ENCODE measurements at regions not wholly inside any gene's neighbourhood (a gene's known extent, or its start where the extent isn't known, plus 50 kb on each side); places are given as distances from the start of the nearest gene placed in this dataset.

DNA sequence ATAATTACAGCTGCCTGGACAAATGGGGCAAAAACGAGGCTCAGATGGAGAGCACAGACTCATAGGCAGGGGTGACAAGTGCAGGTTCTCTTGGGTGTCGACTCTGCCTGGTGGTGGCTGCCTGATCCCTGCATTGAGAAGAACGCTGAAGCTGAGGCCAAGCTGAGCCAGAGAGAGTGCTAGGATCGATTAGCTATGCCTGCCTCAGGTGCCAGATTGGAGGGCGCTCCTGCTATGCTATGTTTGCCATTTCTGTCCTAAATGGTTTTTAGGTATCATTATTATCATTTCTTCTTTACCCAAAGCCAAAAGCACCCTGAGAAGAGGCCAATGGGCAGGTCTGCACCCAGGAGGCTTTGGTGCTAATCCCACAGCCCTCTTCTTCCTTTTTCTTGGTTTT is 53.9 kb upstream of the SLC6A11 start:
- H3K27me3 Mint-ChIP-seq: peaks cover 22% of the 10 kb centered on the region
- no peaks in the 10 kb centered on the region for H3K36me3 Mint-ChIP-seq (ENCODE audit: low read depth)
- intact Hi-C loops (cut with micrococcal nuclease): no loop called here
- no peak overlapping the region for H3K4me3 Mint-ChIP-seq
- H3K27ac Mint-ChIP-seq: no peak overlapping the region
- H3K4me1 Mint-ChIP-seq (ENCODE audit: low read depth): no peaks in the 10 kb centered on the region
- no peaks in the 10 kb centered on the region for H3K9me3 Mint-ChIP-seq

GRCh38 chr3:10762611-10763247 is 53.3 kb upstream of the SLC6A11 start:
- Mint-ChIP-seq H3K4me1 (ENCODE audit: low read depth) (no peaks in the 10 kb centered on the region), H3K36me3 (ENCODE audit: low read depth) (no peaks in the 10 kb centered on the region), H3K27me3 (peaks cover 24% of the 10 kb centered on the region), H3K9me3 (no peaks in the 10 kb centered on the region), H3K27ac (no peak overlapping the region), H3K4me3 (no peak overlapping the region)
- intact Hi-C loops (cut with micrococcal nuclease): no loop called here

GRCh38 chr3:10763248-10763620 is 52.8 kb upstream of the SLC6A11 start:
- H3K36me3 Mint-ChIP-seq (ENCODE audit: low read depth): no peaks in the 10 kb centered on the region
- intact Hi-C loops (cut with micrococcal nuclease): no loop called here
- H3K4me1 Mint-ChIP-seq (ENCODE audit: low read depth): no peaks in the 10 kb centered on the region
- H3K4me3 Mint-ChIP-seq: no peak overlapping the region
- no peak overlapping the region for H3K27ac Mint-ChIP-seq
- peaks cover 24% of the 10 kb centered on the region for H3K27me3 Mint-ChIP-seq
- H3K9me3 Mint-ChIP-seq: no peaks in the 10 kb centered on the region

GRCh38 chr3:10763817-10764258 is 52.2 kb upstream of the SLC6A11 start:
- intact Hi-C loops (cut with micrococcal nuclease): no loop called here
- H3K9me3 Mint-ChIP-seq: no peaks in the 10 kb centered on the region
- H3K4me3 Mint-ChIP-seq: no peak overlapping the region
- H3K27ac Mint-ChIP-seq: no peak overlapping the region
- H3K4me1 Mint-ChIP-seq (ENCODE audit: low read depth): no peaks in the 10 kb centered on the region
- peaks cover 22% of the 10 kb centered on the region for H3K27me3 Mint-ChIP-seq
- no peaks in the 10 kb centered on the region for H3K36me3 Mint-ChIP-seq (ENCODE audit: low read depth)

- Mint-ChIP-seq H3K27me3 (peaks cover 22% of the 10 kb centered on the region), H3K9me3 (no peaks in the 10 kb centered on the region), H3K36me3 (ENCODE audit: low read depth) (no peaks in the 10 kb centered on the region), H3K27ac (no peak overlapping the region), H3K4me3 (no peak overlapping the region), H3K4me1 (ENCODE audit: low read depth) (no peaks in the 10 kb centered on the region)
- intact Hi-C loops (cut with micrococcal nuclease): no loop called here
Observed at GRCh38 chr3:10764259-10765051, 51.6 kb upstream of the SLC6A11 start.

GRCh38 chr3:10766049-10766705 is 49.9 kb upstream of the SLC6A11 start:
- no peak overlapping the region for H3K4me3 Mint-ChIP-seq
- no peaks in the 10 kb centered on the region for H3K9me3 Mint-ChIP-seq
- no peaks in the 10 kb centered on the region for H3K36me3 Mint-ChIP-seq (ENCODE audit: low read depth)
- no peak overlapping the region for H3K27ac Mint-ChIP-seq
- H3K4me1 Mint-ChIP-seq (ENCODE audit: low read depth): no peaks in the 10 kb centered on the region
- peaks cover 20% of the 10 kb centered on the region for H3K27me3 Mint-ChIP-seq
- intact Hi-C loops (cut with micrococcal nuclease): no loop called here

Measured in dendritic cell treated with granulocyte-macrophage colony-stimulating factor and Interleukin-4, amounts not matched to agents 40 ng/mL and 50 ng/mL, for 4 days (primary cell).